ENCODE measurements at regions not wholly inside any gene's neighbourhood (a gene's known extent, or its start where the extent isn't known, plus 50 kb on each side); places are given as distances from the start of the nearest gene placed in this dataset.
"Not testable (repeated sequence)": the region's sequence is repeated elsewhere in the genome, so short reads cannot be mapped to it uniquely, and the experiment has no call there.

- TF ChIP-seq POLR2AphosphoS5 (IDR thresholded peaks at IDR 0.05; ENCODE audit: borderline replicate concordance, low read depth, low read length) (no peak), FOXP2 (optimal IDR thresholded peaks at IDR 0.05; ENCODE audit: control extremely low read depth, extremely low read length, insufficient read depth) (no peak), EZH2 (IDR thresholded peaks at IDR 0.05) (no peak)
- no peak for DNase-seq (ENCODE audit: low read depth, low spot score)
- no peak overlapping the region for H3K4me3 ChIP-seq
- no peaks in the 10 kb centered on the region for H3K36me3 ChIP-seq (ENCODE audit: insufficient read depth, low read length)
- H3K27ac ChIP-seq, result no peak overlapping the region
- H3K9me3 ChIP-seq (ENCODE audit: low read depth, low read length), result no peaks in the 10 kb centered on the region
- H3K9ac ChIP-seq (ENCODE audit: insufficient read length), result no peak overlapping the region
These were observed 1234.4 kb downstream of the SUCLG1 start for GRCh38 chr2:83224591-83225200.

- no peaks in the 10 kb centered on the region for H3K36me3 ChIP-seq (ENCODE audit: insufficient read depth, low read length)
- H3K27ac ChIP-seq, result no peak overlapping the region
- H3K9me3 ChIP-seq (ENCODE audit: low read depth, low read length), result no peaks in the 10 kb centered on the region
- no peak overlapping the region for H3K4me3 ChIP-seq
- no peak for TF ChIP-seq POLR2AphosphoS5 (IDR thresholded peaks at IDR 0.05; ENCODE audit: borderline replicate concordance, low read depth, low read length)
- no peak for DNase-seq (ENCODE audit: low read depth, low spot score)
- H3K9ac ChIP-seq (ENCODE audit: insufficient read length), result no peak overlapping the region
These were observed 1237.8 kb downstream of the SUCLG1 start for GRCh38 chr2:83221258-83221657.

DNA sequence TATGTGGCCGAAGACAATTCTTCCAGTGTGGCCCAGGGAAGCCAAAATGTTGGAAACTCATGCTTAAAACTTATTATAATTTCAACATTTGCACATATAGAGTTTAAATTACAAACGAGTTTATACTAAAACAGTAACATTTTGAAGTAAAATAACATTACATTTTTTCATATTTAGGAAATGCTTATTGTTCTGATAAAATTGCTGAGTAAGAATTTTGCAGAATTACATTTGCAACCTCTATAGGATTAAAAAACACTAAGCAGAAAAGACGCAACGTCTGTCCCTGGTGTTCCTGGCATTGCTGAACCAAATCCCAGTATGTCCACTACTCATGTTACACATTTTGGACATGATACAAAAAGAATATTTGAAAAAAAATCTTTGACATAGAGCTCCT lies 1241.2 kb downstream of the SUCLG1 start:
- no peaks in the 10 kb centered on the region for H3K9me3 ChIP-seq (ENCODE audit: low read depth, low read length)
- no peak overlapping the region for H3K9ac ChIP-seq (ENCODE audit: insufficient read length)
- no peak overlapping the region for H3K27ac ChIP-seq
- H3K36me3 ChIP-seq (ENCODE audit: insufficient read depth, low read length), result no peaks in the 10 kb centered on the region
- no peak for TF ChIP-seq EZH2 (IDR thresholded peaks at IDR 0.05)
- no peak for TF ChIP-seq POLR2AphosphoS5 (IDR thresholded peaks at IDR 0.05; ENCODE audit: borderline replicate concordance, low read depth, low read length)
- no peak for TF ChIP-seq FOXP2 (optimal IDR thresholded peaks at IDR 0.05; ENCODE audit: control extremely low read depth, extremely low read length, insufficient read depth)
- H3K4me3 ChIP-seq, result no peak overlapping the region
- no peak for DNase-seq (ENCODE audit: low read depth, low spot score)

DNA sequence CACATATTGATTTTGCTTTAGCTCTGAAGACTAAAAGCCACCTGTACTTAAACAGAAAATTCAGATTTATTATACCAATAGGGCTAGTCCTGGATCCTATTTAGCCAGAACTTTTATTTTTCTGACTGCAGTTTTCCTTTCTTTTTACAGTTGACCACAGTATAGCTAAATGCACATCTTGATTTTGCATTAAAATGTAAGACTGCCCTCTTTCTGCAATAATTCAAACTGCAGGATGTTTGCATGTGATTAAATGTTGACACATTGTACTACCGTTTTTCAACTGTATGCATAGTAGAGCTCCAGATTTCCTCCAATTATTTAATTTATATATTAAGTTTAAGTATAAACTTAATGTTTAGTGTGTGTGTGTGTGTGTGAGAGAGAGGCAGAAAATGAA lies 1262.9 kb downstream of the SUCLG1 start:
- no peak for DNase-seq (ENCODE audit: low read depth, low spot score)
- H3K4me3 ChIP-seq, result no peak overlapping the region
- TF ChIP-seq EZH2 (IDR thresholded peaks at IDR 0.05) (no peak), POLR2AphosphoS5 (IDR thresholded peaks at IDR 0.05; ENCODE audit: borderline replicate concordance, low read depth, low read length) (no peak), FOXP2 (optimal IDR thresholded peaks at IDR 0.05; ENCODE audit: control extremely low read depth, extremely low read length, insufficient read depth) (no peak)
- no peak overlapping the region for H3K9ac ChIP-seq (ENCODE audit: insufficient read length)
- no peaks in the 10 kb centered on the region for H3K9me3 ChIP-seq (ENCODE audit: low read depth, low read length)
- H3K27ac ChIP-seq, result no peak overlapping the region
- no peaks in the 10 kb centered on the region for H3K36me3 ChIP-seq (ENCODE audit: insufficient read depth, low read length)

DNA sequence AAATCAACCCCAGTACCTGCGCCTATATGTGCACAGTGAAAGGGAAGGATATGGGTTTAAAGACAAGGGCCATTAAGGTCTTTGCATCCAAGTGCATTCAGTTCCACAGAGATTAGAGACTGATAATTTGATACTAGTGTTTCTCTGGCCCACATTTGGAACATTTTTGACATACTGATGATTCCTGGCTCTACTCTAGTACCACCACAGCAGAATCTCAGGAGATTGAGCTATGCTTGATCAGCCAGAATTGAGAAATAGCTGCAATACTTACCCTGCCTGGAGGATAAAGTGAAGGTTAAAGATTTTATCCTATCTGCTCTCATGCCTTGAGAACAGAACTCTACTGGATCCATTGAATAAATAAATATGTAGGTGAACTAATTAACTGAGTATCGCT lies 1267.8 kb downstream of the SUCLG1 start:
- DNase-seq (ENCODE audit: low read depth, low spot score), result no peak

GRCh38 chr2:83186105-83186760 lies 1272.8 kb downstream of the SUCLG1 start:
- TF ChIP-seq EZH2 (IDR thresholded peaks at IDR 0.05) (no peak), FOXP2 (optimal IDR thresholded peaks at IDR 0.05; ENCODE audit: control extremely low read depth, extremely low read length, insufficient read depth) (no peak), POLR2AphosphoS5 (IDR thresholded peaks at IDR 0.05; ENCODE audit: borderline replicate concordance, low read depth, low read length) (no peak)
- H3K9me3 ChIP-seq (ENCODE audit: low read depth, low read length), result no peaks in the 10 kb centered on the region
- H3K27ac ChIP-seq, result no peak overlapping the region
- H3K9ac ChIP-seq (ENCODE audit: insufficient read length), result no peak overlapping the region
- no peak for DNase-seq (ENCODE audit: low read depth, low spot score)
- H3K36me3 ChIP-seq (ENCODE audit: insufficient read depth, low read length), result no peaks in the 10 kb centered on the region
- H3K4me3 ChIP-seq, result no peak overlapping the region

More for the DNA sequence above, 1267.8 kb downstream of the SUCLG1 start:
- no peak for TF ChIP-seq FOXP2 (optimal IDR thresholded peaks at IDR 0.05; ENCODE audit: control extremely low read depth, extremely low read length, insufficient read depth)
- no peak for TF ChIP-seq POLR2AphosphoS5 (IDR thresholded peaks at IDR 0.05; ENCODE audit: borderline replicate concordance, low read depth, low read length)
- TF ChIP-seq EZH2 (IDR thresholded peaks at IDR 0.05), result no peak
- H3K27ac ChIP-seq, result no peak overlapping the region
- H3K9me3 ChIP-seq (ENCODE audit: low read depth, low read length), result no peaks in the 10 kb centered on the region
- no peak overlapping the region for H3K4me3 ChIP-seq
- H3K9ac ChIP-seq (ENCODE audit: insufficient read length), result no peak overlapping the region
- no peaks in the 10 kb centered on the region for H3K36me3 ChIP-seq (ENCODE audit: insufficient read depth, low read length)

- H3K36me3 ChIP-seq (ENCODE audit: insufficient read depth, low read length); H3K9me3 ChIP-seq (ENCODE audit: low read depth, low read length); DNase-seq (ENCODE audit: low read depth, low spot score); H3K9ac ChIP-seq (ENCODE audit: insufficient read length); H3K27ac ChIP-seq; H3K4me3 ChIP-seq: not testable (repeated sequence)
These were observed 1278.1 kb downstream of the SUCLG1 start for GRCh38 chr2:83180862-83181530.

DNA sequence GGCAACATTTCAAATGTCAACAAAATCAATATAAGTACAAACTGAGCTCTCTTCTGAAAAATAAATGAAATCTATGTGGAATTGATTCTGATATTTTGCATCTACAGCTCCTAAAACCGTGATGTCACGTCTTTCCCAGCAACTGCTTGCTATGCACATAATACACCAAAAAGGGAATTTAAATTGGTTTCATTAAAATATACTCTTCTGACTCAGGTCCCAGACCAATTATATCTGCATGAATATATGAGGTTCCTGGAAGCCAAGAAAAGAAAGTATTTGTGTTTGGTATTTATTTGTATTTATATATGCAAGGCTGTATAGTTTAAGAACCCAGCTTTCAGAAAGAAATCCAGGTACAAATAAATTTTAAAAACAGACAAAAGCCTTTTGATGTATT lies 1282.5 kb downstream of the SUCLG1 start:
- Histone ChIP-seq H3K9ac (ENCODE audit: insufficient read length) (no peak overlapping the region), H3K9me3 (ENCODE audit: low read depth, low read length) (no peaks in the 10 kb centered on the region), H3K36me3 (ENCODE audit: insufficient read depth, low read length) (no peaks in the 10 kb centered on the region), H3K27ac (no peak overlapping the region), H3K4me3 (no peak overlapping the region)
- no peak for DNase-seq (ENCODE audit: low read depth, low spot score)
- TF ChIP-seq POLR2AphosphoS5 (IDR thresholded peaks at IDR 0.05; ENCODE audit: borderline replicate concordance, low read depth, low read length) (no peak), FOXP2 (optimal IDR thresholded peaks at IDR 0.05; ENCODE audit: control extremely low read depth, extremely low read length, insufficient read depth) (no peak), EZH2 (IDR thresholded peaks at IDR 0.05) (no peak)

Data from SK-N-MC (cell line).